Skin epidermis (tissue), 12 donors: ENCODE measurements at regions not wholly inside any gene's neighbourhood (a gene's known extent, or its start where the extent isn't known, plus 50 kb on each side); places are given as distances from the start of the nearest gene placed in this dataset.

ENCODE experiments used
- H3K27ac ChIP-seq, 21 experiments: fragments of 200-600 bp; sonication (generic) in 11 of 21; one replicate each; pipeline ENCODE4 v1.5.0; 2020; ENCODE audit warnings: mild to moderate bottlenecking in 3 of 21, inconsistent platforms in 2 of 21, moderate library complexity in 2 of 21
- H3K4me3 ChIP-seq, 7 experiments: fragments of 200-600 bp; sonication (generic) in 2 of 7; one replicate each; pipeline ENCODE4 v1.5.0; 2020; ENCODE audit warnings: inconsistent platforms in 2 of 7, mild to moderate bottlenecking in 2 of 7, moderate library complexity in 1 of 7

DNA sequence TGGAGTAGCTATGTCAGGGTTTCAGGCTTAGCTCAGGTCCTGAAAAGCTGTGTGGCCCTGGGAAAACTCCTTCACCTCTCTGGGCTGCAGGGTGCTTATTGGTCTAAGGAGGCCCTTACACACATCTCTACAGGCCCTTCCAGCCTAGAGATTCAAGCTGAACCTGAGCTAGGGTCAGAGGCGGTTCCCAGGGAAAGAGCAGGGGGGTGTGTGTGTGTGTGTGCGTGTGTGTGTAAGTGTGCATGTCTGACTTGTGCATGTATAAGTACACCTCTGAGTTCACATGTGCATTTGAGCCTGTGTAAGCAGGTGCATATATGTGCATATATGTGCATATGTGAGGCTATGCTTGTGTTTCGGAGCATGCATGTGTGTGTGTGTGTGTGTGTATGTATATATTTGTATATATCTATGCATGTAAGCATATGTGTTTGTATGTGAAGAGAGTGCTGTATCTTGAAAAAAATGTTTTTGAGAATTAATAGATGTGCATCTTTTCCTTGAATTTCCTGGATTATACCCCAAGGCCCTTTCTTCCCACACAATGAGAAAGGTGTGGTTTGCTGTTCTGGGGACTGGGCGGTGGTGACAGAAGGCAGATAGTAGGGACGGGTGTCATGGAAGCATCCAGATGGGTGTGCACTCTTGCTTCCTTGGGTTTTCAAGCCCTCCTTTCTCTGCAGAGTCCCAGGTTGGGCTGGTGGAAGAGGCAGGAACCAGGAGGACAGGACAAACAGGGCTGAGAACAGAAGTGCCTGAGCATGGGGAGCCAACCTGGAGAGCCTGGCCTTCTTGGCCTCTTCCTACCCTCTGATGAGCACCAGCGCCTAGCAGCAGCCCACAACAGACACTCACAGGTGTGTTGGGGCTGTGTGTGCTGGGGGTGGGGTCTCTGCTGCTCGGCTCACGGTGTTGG lies 150.3 kb upstream of the TSHZ3 start:
- H3K4me3 ChIP-seq = no peak overlapping the region
- H3K27ac ChIP-seq = no peak overlapping the region

DNA sequence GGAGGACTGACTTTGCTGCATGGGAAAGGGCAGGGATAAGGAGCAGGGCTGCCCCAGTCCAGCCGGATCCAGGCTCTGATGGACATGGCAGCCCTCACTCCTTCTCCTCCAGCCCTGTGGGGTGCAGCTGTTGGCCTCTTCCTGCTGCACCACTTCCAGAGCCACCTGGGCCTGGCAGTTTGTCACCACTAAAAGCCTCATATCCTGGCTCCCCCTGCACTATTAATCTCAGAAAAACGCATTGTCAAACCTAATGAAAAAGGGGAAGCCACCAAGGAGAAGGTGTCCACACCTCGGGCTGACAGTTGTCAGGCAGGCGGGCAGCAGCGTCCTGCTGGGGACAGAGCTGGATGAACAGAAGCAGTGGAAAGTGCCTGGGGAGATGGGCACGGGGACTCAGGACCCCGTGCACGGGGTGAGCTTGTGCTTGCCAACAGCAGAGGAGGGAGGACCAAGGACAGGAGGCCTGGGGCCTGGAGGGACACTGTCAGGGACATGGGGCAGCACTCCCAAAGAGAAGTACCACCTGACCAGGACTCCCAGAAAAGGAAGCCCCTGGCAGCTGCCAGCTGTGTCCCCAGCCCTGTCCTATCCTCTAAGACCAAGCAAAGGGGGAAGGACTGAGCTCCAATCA lies 151.1 kb upstream of the TSHZ3 start:
- H3K4me3 ChIP-seq = no peak overlapping the region

DNA sequence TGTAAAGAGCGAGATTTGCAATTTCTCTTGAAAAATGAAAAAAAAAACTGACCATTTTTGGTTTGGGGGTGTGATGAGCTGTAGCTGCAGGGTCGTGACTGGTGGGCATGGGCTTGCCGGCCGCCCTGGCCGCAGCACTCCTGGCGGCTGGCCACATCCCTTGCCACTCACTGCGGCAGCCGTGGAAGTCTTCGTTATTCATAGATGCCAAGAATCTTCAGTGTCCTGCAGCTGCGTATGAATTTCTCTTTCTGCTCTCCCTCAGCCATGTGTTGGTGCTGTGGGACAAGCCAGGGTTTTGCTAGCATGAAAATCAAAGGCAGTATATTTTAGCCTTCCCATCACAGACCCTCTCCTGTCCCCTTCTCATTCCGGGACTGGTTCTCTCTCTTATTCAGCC lies 151.7 kb upstream of the TSHZ3 start:
- no peak overlapping the region for H3K27ac ChIP-seq
- H3K4me3 ChIP-seq = no peak overlapping the region

More for the DNA sequence above, 151.1 kb upstream of the TSHZ3 start:
- no peak overlapping the region for H3K27ac ChIP-seq

DNA sequence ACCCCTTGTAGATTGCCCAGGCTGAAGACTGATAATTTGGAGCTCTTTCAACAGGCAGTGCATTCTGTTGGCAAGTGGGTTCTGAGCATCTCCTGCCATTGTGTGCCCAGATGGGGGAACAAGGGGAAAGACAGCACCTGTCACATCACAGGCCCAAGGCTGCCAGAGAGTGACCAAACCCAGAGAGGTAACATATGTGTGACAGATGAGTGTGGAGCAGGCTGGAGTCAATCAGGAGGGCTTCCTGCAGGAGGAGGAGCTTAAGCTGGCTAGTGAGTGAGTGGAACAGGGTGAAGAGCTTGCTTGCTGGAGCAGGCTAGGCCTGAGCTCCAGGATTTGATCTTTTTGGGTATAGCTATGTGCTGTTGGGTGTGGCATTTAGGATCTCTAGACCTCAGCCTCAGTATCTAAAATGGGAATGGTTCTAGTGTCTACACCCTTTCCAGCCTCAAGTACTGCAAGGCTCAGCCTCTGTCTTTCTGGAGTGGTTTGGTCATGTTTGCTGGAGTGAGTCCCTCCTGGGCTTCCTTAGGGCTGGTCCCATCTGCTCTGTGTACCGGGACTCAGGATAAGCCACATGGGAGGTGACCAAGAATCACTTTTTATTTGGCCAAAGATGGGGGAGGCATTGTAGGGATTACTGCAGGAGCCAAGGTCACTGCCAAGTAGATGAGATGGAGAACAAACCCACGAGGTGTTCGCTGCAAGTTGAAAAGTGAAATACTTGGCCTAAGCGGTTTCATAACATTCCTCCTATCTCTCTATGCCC lies 152.4 kb upstream of the TSHZ3 start:
- H3K27ac ChIP-seq = no peak overlapping the region
- no peak overlapping the region for H3K4me3 ChIP-seq

DNA sequence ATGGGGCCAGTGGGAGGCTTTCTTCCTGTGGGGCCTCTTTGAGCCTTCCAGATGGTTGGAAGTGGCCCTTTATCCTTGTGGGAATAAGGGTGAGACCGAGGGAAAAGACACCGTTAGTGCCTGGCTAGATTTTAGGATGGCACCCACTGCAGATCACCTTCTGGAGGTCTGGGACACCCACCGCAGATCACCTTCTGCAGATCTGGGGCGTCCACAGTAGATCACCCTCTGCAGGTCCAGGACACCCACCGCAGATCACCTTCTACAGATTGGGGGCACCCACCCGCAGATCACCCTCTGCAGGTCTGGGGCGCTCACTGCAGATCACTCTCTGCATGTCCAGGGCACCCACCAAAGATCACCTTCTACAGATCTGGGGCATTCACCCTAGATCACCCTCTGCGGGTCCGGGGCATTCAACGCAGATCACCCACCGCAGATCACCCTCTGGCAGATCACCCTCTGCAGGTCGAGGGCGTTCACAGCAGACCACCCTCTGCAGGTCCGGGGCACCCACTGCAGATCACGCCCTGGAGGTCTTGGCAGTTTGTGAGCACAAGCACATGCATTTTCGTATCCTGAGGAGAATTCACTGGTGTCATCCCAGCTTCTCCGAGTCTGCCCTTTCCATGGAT lies 153.4 kb upstream of the TSHZ3 start:
- H3K4me3 ChIP-seq = no peak overlapping the region
- no peak overlapping the region for H3K27ac ChIP-seq

DNA sequence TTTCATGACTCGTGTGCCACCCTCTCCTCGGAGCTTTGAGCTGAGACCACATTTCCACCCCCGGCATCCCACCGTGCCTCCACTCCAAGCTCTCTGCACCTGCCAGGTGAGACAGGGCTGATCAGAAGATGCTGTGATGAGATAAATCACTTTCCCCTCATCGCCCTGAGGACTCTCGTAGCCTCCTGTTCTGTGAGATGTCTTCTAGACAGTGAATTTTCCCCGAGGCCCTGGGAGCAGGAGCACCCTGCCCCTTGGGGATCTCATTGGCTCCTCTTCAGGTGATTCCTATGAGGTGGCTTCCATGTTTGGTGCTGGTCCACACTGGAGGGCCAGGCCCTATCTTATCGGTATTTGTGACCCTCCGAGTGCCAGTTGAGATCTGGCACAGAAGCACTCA lies 154.0 kb upstream of the TSHZ3 start:
- no peak overlapping the region for H3K27ac ChIP-seq
- no peak overlapping the region for H3K4me3 ChIP-seq

DNA sequence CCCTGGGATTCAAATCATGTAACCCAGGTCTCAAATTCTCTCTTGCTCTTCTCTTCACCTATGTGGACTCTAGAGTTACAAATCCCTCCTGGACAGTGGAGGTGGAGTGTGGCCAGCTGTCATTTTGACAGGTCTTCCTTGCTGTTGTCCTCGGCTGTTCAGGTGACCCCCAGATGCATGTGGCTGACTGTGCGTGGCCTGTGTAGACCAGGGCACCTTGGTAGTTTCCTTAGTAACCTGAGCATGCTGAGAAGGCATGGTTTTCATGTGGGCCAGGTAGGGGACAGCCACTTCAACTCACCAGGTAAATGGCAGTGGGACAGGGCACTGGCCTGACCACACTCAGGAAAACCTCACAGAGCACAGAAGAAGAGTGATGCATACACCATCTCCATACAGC lies 155.0 kb upstream of the TSHZ3 start:
- no peak overlapping the region for H3K4me3 ChIP-seq
- no peak overlapping the region for H3K27ac ChIP-seq

DNA sequence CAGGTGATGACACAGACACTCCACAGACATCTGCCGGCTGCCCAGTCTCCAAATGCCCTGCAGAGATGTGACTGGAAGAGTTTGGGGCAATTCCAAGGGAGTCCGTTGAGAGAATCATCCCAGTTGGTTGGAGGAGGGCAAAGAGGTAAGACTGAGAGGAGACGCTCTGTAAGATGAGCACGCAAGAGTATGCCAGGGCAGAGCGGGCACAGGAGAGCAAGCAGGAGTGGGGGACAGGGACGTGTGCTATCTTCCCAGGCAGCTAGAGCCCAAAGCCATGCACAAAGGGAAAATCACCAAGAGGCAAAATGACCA lies 156.3 kb upstream of the TSHZ3 start:
- Histone ChIP-seq H3K4me3 (no peak overlapping the region), H3K27ac (no peak overlapping the region)

DNA sequence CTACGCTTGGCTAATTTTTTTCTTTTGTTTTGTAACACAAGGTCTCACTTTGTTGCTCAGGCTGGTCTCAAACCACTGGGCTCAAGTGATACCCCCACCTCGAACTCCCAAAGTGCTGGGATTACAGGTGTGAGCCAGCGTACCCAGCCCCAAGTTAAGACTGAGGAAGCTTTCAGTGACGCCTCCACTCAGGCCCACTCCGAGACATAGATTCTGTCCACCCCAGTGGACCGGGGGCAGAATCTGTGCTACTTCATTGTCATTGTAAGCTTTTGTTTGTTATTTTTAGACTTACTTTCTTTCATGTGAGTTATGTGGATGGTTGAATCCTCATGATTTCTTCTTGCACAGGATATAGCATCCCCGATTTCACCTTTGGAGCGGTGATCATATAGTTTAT lies 156.9 kb upstream of the TSHZ3 start:
- Histone ChIP-seq H3K27ac (no peak overlapping the region), H3K4me3 (no peak overlapping the region)

DNA sequence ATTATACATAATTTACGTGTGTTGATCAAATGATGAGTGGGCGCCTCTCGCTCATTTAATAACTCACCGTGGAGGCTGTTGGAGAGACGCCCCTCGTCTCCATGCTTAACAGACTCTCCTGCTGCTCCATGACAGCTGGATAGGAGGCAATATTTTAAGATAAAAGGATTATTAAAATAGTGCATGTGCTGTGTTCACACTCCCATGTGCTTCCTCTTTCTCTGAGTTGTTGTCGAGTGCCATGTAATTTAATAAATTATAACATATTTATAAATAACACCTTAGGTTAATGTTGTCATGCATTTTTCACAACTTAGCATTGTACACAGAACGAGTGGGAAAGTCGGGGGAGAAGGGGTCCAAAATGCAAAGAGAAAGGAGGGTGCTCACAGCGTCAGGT lies 161.4 kb upstream of the TSHZ3 start:
- Histone ChIP-seq H3K27ac (no peak overlapping the region), H3K4me3 (no peak overlapping the region)

DNA sequence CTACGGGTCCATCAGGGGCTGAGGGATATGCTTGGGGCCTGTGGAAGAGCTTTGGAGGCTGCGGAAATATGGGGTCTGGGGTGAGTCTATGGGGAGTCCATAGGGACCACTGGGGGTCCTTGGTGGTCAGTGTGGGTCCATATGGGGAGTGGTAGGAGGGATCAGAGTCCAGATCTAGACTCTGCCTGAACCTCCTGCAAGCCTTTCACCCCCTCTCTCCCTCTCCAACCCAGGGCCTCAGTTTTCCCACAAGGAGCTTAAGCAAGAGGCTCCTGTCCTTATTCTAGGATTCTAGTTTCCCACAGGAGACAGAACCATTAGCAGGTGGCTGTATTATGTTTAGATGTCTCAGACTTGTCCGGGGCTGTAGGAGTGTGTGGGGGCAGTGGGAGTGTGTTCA lies 161.9 kb upstream of the TSHZ3 start:
- Histone ChIP-seq H3K4me3 (no peak overlapping the region), H3K27ac (no peak overlapping the region)

DNA sequence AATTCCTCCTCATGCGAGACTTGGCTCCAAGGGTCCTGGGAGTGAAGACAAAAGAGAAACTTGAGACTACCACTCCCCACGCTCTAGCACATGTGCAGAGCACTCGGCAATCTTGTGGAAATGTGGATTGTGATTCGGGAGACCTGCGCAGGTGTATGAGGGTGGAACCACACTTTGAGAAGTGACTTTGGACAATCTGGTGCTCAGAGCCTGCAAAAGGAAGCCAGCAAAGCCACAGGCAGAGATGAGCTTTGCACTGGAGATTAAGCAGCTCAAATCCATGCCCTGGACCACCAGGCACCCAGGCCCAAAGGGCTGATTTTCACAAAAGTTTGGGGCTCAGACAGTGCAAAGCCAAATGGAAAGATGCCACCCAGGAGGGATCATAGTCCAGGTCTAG lies 162.5 kb upstream of the TSHZ3 start:
- H3K4me3 ChIP-seq = no peak overlapping the region
- H3K27ac ChIP-seq = no peak overlapping the region

DNA sequence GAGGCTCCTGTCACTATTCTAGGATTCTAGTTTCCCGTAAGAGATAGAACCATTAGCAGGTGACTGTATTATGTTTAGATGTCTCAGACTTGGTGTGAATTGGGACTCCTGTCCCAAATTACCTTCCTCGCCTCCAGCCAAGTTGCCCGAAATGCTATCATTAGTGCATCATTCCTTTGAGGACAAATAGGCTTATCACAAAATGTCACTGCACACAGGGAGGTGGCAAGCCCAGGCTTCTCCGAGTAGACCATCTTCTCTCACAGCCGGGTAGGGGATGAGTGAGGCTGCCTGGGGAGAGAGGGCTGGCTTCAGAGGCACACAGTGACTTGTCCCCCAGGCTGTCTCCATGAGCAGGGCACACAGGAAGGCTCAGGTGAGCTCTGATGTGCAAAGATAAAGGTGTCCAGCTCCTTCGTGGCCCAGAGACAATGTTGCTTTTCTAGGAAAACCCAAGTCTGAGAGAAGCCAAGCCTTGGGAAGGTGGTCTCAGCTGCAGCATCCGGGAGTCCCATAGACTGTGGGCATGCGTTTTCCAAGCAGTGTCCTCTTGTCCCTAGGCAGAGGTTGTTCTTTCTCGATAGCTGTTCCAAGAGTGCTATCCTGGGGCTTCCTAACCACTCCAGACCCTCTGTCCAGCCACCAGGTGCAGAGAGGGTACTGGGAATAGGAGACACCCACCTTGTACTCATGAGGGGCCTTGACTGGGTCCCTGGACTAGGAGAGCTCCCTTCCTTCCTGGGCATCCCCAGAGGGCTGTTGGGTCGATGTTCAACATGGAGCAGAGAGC lies 163.1 kb upstream of the TSHZ3 start:
- H3K27ac ChIP-seq = no peak overlapping the region
- no peak overlapping the region for H3K4me3 ChIP-seq

DNA sequence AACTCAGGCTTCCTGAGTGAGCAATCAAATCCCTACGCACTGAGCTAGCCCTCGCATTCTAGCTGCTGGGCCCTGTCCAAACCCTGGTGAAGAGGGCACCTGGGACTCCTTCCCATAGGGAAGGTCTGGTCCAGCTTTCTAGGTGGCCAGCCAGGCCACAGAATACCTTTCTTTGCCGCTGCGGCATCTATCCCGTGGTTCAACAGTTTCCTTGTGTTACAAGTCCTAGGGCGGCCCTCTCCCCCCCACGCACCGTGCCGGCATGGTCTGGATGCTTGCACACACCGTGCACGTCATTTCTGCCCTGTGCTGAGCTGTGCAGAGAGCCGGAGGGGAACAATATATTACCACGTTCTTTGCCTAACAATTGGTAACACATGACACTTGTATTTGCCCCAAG lies 164.6 kb upstream of the TSHZ3 start:
- no peak overlapping the region for H3K4me3 ChIP-seq
- no peak overlapping the region for H3K27ac ChIP-seq

DNA sequence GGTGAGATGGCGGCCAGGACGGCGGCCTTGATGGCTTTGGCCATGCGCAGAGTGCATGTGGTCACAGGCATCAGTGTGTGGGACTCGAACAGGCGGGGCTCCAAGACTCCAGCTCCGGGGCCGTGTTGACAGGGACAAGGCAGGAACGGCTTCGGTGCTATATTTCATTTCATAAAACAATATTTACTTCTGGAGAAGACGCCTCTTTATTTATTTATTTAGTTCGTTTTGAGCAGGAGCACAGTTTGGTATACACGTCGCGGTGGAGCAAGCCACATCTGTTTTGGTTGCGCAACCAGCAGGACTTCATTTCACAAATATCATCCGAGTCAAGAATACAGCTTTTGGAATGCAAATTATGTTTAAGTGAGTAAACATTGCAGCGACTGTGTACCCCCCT lies 166.7 kb upstream of the TSHZ3 start:
- no peak overlapping the region for H3K4me3 ChIP-seq
- H3K27ac ChIP-seq = no peak overlapping the region

DNA sequence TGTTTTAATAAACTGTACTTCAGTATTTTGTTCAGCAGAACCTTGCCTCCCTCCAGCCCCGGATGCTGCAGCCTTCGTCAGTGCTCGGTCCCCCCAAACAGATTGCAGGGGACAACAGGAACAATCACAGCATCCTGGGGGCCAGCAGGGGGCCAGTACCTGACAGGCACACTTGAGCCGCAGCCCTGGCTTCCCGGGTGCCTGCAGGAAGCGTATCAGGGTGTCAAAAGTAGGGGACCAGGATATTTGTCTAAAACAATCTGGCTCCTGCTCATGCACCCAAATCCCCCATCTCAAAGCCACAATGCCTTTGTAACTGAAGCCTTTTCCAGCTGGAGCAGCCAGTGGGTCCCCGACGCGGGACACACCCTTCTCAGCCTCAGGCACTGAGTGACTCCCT lies 167.5 kb upstream of the TSHZ3 start:
- H3K4me3 ChIP-seq = no peak overlapping the region
- H3K27ac ChIP-seq = no peak overlapping the region

DNA sequence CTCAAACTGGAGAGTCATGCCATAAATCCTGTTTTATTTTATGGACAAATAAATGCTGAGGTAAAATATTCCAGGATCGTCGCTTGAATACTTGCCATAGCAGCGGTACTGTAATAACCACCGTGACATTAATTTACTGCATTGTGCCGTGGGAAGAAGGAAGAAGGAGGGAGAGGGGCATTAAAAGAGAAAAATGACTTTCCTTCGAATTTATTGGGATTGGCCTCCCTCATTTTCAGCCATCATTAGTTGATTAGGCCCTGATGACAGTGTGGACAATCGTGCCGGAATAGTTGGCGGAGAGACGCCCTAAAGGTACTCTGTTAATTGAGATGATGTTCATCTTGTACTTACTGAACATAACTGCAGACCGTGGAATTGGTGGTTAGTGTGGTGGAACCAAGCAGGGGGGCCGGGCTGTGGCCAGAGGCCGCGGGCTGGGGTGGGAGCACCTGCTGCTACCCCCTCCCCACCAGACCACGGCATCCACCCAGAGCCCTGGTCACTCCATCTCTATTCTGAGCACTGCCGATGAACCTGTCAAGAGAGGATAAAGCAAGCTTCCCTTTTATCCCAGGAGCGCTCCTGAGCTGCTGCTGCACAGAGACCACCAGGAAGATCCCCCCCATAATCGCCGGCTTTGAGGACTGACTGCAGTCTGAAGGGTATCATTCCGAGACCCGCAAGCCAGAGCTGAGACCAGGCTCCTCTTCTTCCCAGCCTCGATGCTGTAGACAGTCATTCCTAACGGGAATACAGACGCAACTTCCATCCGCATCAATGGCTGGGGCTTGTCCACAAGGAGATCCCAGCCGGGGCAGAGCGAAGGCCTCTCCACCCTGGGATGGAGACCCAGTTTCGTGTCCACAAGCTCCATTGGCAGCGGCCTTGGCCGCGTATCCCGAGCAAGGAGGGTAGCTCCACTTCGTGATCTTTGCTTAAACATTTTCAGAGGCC lies 168.3 kb upstream of the TSHZ3 start:
- Histone ChIP-seq H3K27ac (peak overlapping the region in 6 of 21 experiments; percentile 5 to 65 (median 48)), H3K4me3 (no peak overlapping the region)

DNA sequence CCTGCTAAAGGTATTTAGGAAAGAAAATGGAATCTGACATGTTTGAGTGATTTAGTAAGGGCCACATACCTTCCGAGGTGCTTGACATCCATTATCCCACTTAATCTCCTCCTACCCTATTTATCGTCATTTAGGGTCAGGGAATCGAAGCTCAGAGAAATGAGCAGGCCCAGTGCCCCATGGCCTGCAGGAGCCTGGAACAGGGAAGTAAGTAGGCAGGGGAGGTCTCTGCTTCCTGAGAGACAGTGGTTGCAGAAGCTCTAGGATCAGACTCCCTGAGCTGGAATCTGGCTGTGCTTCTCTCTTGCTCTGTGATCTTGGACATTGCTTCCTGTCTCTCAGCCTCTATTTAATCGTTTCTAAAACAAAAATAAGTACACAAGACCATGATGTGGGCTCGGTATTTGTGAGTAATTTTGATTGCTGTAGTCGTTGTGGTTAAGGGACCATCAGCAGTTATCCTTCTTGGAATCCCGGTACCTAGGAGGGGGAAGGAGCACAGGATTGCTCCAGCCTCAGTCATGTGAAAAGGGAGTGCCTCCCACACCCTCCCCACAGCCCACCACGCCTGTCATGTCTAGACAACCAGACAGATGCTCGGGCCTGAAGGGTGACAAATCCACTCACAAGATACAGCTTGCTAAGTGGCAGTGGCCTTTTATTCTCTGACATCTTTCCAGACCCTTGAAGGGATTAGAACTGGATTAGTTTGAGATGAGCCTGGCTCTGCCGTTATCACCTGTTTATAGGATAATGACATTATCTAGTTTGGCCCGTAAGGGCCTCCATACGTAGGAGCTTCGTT lies 169.2 kb upstream of the TSHZ3 start:
- Histone ChIP-seq H3K4me3 (no peak overlapping the region), H3K27ac (peak overlapping the region in 8 of 21 experiments; percentile 5 to 65 (median 52))
